Gastroesophageal sphincter (tissue), 4 donors: ENCODE measurements at regions not wholly inside any gene's neighbourhood (a gene's known extent, or its start where the extent isn't known, plus 50 kb on each side); places are given as distances from the start of the nearest gene placed in this dataset.

Experiments
- ATAC-seq: fragments of 150-250 bp; one replicate; pipeline ENCODE4 v1.9.1; 2016; ENCODE audit warnings: mild to moderate bottlenecking, moderate library complexity
- H3K27ac ChIP-seq, 4 donors: fragments of 200-600 bp; sonication (generic) in 3 of 4; 1 replicate in 3 of 4; 2 replicates in 1 of 4; pipeline ENCODE4 v1.5.1; 2016 to 2019
- H3K27me3 ChIP-seq: fragments of 200-600 bp; sonication (generic); one replicate; pipeline ENCODE4 v1.5.1; 2019
- H3K36me3 ChIP-seq, 2 donors: fragments of 200-600 bp; sonication (generic); one replicate each; pipeline ENCODE4 v1.5.1; 2019; ENCODE audit warnings: control low read depth in 1 of 2
- H3K4me1 ChIP-seq, 3 donors: fragments of 200-600 bp; sonication (generic); 1 replicate in 2 of 3; 2 replicates in 1 of 3; pipeline ENCODE4 v1.5.1; 2016 to 2019; ENCODE audit warnings: control low read depth in 2 of 3
- H3K4me3 ChIP-seq, 2 donors: fragments of 200-600 bp; sonication (generic); one replicate each; pipeline ENCODE4 v1.5.1; 2019; ENCODE audit warnings: mild to moderate bottlenecking in 1 of 2, moderate library complexity in 1 of 2
- H3K9me3 ChIP-seq, 3 donors: fragments of 200-600 bp; sonication (generic); one replicate each; pipeline ENCODE4 v1.5.1; 2017 to 2019; ENCODE audit warnings: control low read depth in 2 of 3
- CTCF ChIP-seq, 4 experiments: fragments of 200-600 bp in 2 of 4; fragments of 450-650 bp in 2 of 4; sonication (generic) in 1 of 4; IDR thresholded peaks; one replicate each; pipeline ENCODE4 v1.5.1; 2017 to 2019; ENCODE audit warnings: antibody characterized with exemption in 4 of 4, mild to moderate bottlenecking in 2 of 4, moderate library complexity in 2 of 4
- EP300 ChIP-seq: sonication (generic); formaldehyde crosslinking; IDR thresholded peaks from one replicate; pipeline ENCODE4 v1.6.1; 2017; ENCODE audit warnings: antibody characterized with exemption, mild to moderate bottlenecking
- POLR2A ChIP-seq, 2 donors: fragments of 450-650 bp; IDR thresholded peaks; one replicate each; pipeline ENCODE4 v1.6.1; 2017; ENCODE audit warnings: antibody characterized with exemption in 2 of 2, mild to moderate bottlenecking in 2 of 2, moderate library complexity in 1 of 2
- POLR2AphosphoS5 ChIP-seq: sonication (generic); formaldehyde crosslinking; IDR thresholded peaks from one replicate; pipeline ENCODE4 v1.6.1; 2017; ENCODE audit warnings: antibody characterized with exemption
- WGBS, 2 donors: methylation state at CpG; one replicate each; pipeline ENCODE4 v1.1.5; 2018; ENCODE audit warnings: low coverage in 1 of 2; 5-methylcytosine and 5-hydroxymethylcytosine counted together

- 64 to 85% methylated on average over 3 of the region's 3 CpGs for WGBS, 2 donors
- H3K4me1 ChIP-seq: no peaks in the 10 kb centered on the region
- TF ChIP-seq POLR2A (IDR thresholded peaks at IDR 0.05) (no peak), POLR2AphosphoS5 (no peak), EP300 (no peak), CTCF (IDR thresholded peaks at IDR 0.05) (no peak)
- H3K36me3 ChIP-seq: no peaks in the 10 kb centered on the region
- no peaks in the 10 kb centered on the region for H3K27me3 ChIP-seq
- H3K27ac ChIP-seq: no peak overlapping the region
- no peak overlapping the region for H3K4me3 ChIP-seq
- no peaks in the 10 kb centered on the region for H3K9me3 ChIP-seq
- no peak for ATAC-seq
These were observed 517.7 kb downstream of the METTL4 start for GRCh38 chr18:2053490-2054089.

GRCh38 chr18:2059336-2059735 is 512.0 kb downstream of the METTL4 start:
- TF ChIP-seq EP300 (no peak), POLR2AphosphoS5 (no peak)
- ATAC-seq: no peak
- H3K4me1 ChIP-seq: no peaks in the 10 kb centered on the region
- H3K27me3 ChIP-seq: no peaks in the 10 kb centered on the region
- 63 to 68% methylated on average over 4 of the region's 4 CpGs for WGBS, 2 donors
- H3K4me3 ChIP-seq: no peak overlapping the region
- no peaks in the 10 kb centered on the region for H3K36me3 ChIP-seq
- no peak overlapping the region for H3K27ac ChIP-seq
- peaks cover 0 to 11% (median 0%) of the 10 kb centered on the region in 3 donors for H3K9me3 ChIP-seq

- no peak overlapping the region for H3K4me3 ChIP-seq
- H3K4me1 ChIP-seq: no peaks in the 10 kb centered on the region
- H3K27me3 ChIP-seq: no peaks in the 10 kb centered on the region
- peaks cover 0 to 11% (median 0%) of the 10 kb centered on the region in 3 donors for H3K9me3 ChIP-seq
- H3K27ac ChIP-seq: no peak overlapping the region
- WGBS, 2 donors: 75 to 81% methylated on average over 1 of the region's 1 CpG
- no peaks in the 10 kb centered on the region for H3K36me3 ChIP-seq
- ATAC-seq: no peak
- TF ChIP-seq POLR2A (IDR thresholded peaks at IDR 0.05): no peak
- TF ChIP-seq CTCF (IDR thresholded peaks at IDR 0.05): no peak
- TF ChIP-seq POLR2AphosphoS5: no peak
- no peak for TF ChIP-seq EP300
These were observed 511.2 kb downstream of the METTL4 start for GRCh38 chr18:2060086-2060485.

- no peaks in the 10 kb centered on the region for H3K27me3 ChIP-seq
- WGBS, 2 donors: 9 to 52% methylated on average over 3 of the region's 4 CpGs
These were observed 500.7 kb downstream of the METTL4 start for GRCh38 chr18:2070631-2071030.

GRCh38 chr18:2075499-2075898 is 495.8 kb downstream of the METTL4 start:
- WGBS, 2 donors: 55% methylated on average over 1 of the region's 1 CpG; no CpG with 5 or more reads in 1 of the 2 donors
- H3K4me1 ChIP-seq: no peaks in the 10 kb centered on the region
- no peaks in the 10 kb centered on the region for H3K36me3 ChIP-seq
- H3K9me3 ChIP-seq: no peaks in the 10 kb centered on the region
- H3K27me3 ChIP-seq: no peaks in the 10 kb centered on the region
- no peak overlapping the region for H3K4me3 ChIP-seq
- H3K27ac ChIP-seq: no peak overlapping the region
- no peak for ATAC-seq
- TF ChIP-seq EP300 (no peak), POLR2AphosphoS5 (no peak), POLR2A (IDR thresholded peaks at IDR 0.05) (no peak), CTCF (IDR thresholded peaks at IDR 0.05) (no peak)

More at GRCh38 chr18:2070631-2071030, 500.7 kb downstream of the METTL4 start:
- Histone ChIP-seq H3K36me3 (no peaks in the 10 kb centered on the region), H3K4me3 (no peak overlapping the region), H3K9me3 (no peaks in the 10 kb centered on the region), H3K27ac (no peak overlapping the region), H3K4me1 (no peaks in the 10 kb centered on the region)
- TF ChIP-seq CTCF (IDR thresholded peaks at IDR 0.05) (no peak), POLR2A (IDR thresholded peaks at IDR 0.05) (no peak), EP300 (no peak), POLR2AphosphoS5 (no peak)
- ATAC-seq: no peak
